ENCODE measurements at regions not wholly inside any gene's neighbourhood (a gene's known extent, or its start where the extent isn't known, plus 50 kb on each side); places are given as distances from the start of the nearest gene placed in this dataset.
"Not testable (repeated sequence)": the region's sequence is repeated elsewhere in the genome, so short reads cannot be mapped to it uniquely, and the experiment has no call there.

DNA sequence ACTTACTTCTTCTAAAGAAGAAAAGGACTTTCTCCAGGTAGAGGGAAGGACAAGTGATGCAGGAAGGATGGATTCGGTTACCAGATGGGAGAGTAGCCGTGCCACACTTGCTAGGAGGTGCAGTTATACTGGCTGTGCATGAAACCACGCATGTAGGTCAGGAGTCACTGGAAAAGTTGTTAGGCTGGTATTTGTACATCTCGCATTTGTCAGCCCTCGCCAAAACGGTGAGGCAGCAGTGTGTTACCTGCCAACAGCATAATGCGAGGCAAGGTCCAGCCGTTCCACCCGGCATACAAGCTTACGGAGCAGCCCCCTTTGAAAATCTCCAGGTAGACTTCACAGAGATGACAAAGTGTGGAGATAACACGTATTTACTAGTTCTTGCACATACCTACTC is 74.5 kb downstream of the DAPL1 start:
- TF ChIP-seq, protein P1, sequence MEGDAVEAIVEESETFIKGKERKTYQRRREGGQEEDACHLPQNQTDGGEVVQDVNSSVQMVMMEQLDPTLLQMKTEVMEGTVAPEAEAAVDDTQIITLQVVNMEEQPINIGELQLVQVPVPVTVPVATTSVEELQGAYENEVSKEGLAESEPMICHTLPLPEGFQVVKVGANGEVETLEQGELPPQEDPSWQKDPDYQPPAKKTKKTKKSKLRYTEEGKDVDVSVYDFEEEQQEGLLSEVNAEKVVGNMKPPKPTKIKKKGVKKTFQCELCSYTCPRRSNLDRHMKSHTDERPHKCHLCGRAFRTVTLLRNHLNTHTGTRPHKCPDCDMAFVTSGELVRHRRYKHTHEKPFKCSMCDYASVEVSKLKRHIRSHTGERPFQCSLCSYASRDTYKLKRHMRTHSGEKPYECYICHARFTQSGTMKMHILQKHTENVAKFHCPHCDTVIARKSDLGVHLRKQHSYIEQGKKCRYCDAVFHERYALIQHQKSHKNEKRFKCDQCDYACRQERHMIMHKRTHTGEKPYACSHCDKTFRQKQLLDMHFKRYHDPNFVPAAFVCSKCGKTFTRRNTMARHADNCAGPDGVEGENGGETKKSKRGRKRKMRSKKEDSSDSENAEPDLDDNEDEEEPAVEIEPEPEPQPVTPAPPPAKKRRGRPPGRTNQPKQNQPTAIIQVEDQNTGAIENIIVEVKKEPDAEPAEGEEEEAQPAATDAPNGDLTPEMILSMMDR (IDR thresholded peaks at IDR 0.05) = not testable (repeated sequence)
- TF ChIP-seq EZH2 (IDR thresholded peaks at IDR 0.05; ENCODE audit: borderline replicate concordance, insufficient read depth, low read depth, low read length, poor library complexity, severe bottlenecking) = not testable (repeated sequence)

All from B cell (primary cell).